GM20431 (cell line): ENCODE measurements at regions not wholly inside any gene's neighbourhood (a gene's known extent, or its start where the extent isn't known, plus 50 kb on each side); places are given as distances from the start of the nearest gene placed in this dataset.
"Not testable (repeated sequence)": the region's sequence is repeated elsewhere in the genome, so short reads cannot be mapped to it uniquely, and the experiment has no call there.

Experiments
- in situ Hi-C: fragments of 300-500 bp; cut with MseI, MboI; formaldehyde crosslinking; loops from one replicate; pipeline ENCODE4 v1.15.0; 2020; ENCODE audit warnings: low sequenced_read_pairs; ENCODE audit not compliant: unreplicated experiment

DNA sequence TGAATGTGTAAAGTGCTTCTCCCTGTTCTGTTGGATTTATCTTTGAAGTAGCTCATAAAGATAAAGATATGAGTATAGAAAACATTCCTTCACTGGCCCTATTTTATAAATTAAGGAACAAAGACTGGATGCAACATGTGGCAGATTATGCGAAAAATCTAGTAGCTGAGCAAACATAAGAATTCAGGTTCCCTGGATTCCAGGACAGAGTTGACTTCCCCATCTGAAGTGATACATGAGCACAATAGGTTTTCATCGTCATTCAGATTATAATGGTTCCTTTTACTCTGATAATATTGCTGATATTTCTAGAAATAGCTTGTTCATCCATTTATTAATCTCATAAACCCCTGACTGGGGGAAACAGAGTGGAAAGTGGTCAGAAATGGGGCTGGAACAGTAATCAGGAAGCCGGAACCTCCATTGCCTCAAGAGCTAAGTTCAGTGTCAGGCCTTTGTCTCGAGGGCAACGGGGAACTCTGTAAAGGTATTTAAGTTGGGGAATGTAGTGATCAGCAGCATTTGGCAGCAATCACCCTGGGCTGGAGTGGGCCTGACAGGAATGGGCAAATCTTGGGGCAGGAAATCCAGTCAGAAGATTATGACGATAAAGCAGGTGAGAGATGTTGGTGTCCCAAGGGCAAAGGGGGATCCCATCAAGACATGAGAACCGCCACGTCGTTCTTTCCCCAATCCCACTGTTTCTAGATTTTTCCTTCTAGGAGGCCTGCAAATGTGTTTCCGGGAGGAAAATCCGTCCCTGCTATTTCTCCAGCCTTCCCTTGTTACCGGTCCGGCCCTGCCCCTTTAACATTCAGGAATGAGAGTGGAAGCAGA, 232.5 kb upstream of the SERP2 start:
- in situ Hi-C loops = no loop called here

DNA sequence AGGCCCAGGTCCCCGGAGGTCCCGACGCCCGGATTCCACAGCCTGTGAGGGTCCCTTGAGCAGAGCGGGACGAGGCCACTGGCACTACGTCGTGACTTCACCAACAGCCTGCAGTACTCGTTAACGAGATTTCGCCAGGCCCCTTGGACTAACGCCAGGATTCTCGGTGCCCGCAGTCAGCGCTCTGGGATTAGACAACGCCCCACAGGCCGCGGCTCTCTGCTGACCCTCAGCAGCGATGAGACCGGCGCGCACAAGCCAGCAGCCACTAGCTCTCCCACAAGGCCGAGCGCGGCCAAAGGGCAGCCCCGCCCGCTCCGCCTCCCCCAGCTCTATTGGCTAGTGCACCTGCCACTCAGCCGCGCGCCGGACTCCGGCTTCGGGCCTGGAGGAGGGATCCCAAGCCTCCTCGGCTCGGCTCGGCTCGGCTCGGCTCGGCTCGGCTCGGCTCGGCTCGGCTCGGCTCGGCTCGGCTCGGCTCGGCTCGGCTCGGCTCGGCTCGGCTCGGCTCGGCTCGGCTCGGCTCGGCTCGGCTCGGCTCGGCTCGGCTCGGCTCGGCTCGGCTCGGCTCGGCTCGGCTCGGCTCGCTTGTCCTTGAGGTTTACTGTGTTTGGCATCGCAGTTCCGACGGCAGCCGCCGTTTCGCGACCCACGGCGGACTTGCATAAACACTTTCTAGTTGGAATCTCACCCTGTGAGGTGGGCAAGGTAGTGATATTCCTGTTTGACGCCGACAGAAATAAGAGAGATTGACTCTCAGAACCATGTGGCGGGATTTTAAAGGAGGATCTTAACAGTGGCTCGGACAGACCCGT, 231.7 kb upstream of the SERP2 start:
- in situ Hi-C loops = no loop called here

DNA sequence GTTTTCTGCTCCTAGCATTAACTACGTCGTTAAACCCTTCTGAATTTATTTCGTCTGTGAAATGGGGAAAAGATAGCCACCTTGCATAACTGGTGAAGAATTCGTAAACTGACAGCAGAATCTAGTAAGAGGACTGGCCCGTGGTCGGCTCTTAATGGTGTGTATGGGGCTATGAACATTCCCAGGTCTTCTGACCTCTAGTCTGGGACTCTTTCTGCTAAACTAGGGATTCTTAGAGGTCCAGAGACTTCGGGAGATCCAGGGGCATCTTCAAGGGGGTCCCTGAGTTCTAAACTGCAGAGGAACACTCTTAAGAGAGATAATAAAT, 231.1 kb upstream of the SERP2 start:
- in situ Hi-C loops = no loop called here

- in situ Hi-C loops = no loop called here
These were observed 230.5 kb upstream of the SERP2 start for GRCh38 chr13:44142941-44143665.

DNA sequence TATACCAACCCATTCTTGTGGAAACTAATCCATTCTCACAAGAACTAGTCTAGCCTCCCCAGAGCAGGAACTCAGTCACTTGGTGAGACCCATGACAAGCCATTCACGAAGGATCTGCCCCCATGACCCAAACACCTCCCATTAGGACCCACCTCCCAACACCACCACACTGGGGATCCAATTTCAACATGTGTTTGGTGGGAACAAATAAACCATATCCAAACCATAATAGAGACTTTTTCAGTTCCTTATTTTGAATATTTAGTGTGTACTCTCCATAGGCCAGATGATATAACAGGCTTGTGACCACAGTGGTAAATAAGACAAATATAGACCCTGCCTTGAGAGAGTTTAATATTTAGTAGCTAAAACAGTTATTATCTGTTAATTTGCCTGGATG, 227.5 kb upstream of the SERP2 start:
- in situ Hi-C loops = no loop called here

GRCh38 chr13:44147233-44147632, 226.4 kb upstream of the SERP2 start:
- in situ Hi-C loops = no loop called here

GRCh38 chr13:44147648-44148047, 226.0 kb upstream of the SERP2 start:
- in situ Hi-C loops = no loop called here

- in situ Hi-C loops = no loop called here
These were observed 225.3 kb upstream of the SERP2 start for GRCh38 chr13:44148159-44148914.

DNA sequence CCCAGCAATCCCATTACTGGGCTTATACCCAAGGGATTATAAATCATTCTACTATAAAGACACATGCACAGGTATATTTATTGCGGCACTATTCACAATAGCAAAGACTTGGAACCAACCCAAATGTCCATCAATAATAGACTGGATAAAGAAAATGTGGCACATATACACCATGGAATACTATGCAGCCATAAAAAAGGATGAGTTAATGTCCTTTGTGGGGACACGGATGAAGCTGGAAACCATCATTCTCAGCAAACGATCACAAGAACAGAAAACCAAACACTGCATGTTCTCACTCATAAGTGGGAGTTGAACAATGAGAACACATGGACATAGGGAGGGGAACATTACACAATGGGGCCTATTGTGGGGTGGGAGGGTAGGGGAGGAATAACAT, 224.4 kb upstream of the SERP2 start:
- in situ Hi-C loops = not testable (repeated sequence)

DNA sequence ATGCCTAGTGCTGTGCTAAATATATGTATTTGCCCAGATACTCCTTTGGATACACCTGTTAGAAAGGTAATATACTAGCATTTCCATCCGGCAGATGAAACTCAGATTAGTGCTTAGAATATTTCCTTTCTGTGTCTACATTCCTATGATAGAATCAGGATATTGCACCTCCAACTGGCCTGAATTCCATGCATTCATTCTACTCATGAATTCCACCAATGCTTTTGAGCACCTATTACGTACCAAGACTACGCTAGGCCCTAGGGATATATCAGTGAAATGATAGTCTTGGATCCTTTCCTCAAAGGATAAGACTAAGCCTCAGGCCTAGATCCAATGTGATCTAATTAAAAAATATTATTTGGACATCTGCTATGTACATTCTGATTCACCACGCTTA, 223.8 kb upstream of the SERP2 start:
- in situ Hi-C loops = no loop called here

DNA sequence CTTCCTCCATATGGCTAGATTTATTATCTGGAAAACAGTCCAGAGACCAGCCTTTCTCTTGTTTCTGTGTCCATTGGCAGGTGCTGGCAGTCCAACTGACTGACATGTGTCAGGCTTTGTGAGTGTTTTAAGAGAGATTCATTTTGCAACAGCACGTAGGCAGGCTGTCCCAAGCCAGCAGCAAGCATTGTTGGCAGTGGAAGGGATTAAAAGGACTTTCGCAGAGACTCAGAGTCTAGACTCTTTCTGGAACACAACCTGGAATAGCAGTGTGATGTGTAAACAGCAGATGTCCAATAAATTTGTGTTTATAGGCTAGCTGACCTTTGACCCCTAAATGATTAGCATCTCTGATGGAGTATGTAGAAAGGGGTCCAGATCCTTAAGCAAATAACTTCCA, 222.2 kb upstream of the SERP2 start:
- in situ Hi-C loops = no loop called here

DNA sequence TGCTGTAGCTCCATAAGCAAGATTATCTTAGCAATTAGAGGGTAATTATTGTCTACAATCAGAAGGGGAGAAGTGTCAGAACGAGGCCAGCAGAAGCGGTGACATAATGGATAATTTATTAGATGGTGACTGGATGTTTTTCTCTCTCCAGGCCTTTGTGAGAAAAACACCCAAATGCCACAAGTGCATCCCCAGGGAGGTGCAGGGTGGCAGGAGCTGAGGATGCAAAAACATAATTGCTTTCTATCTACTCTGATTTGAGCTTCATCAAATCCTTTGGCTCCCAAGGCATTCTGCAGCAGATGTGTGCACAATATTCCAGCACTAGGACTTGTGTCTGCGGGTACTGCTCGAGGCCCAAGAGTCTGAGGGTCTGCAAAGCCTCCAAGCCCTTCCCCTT, 220.1 kb upstream of the SERP2 start:
- in situ Hi-C loops = no loop called here

DNA sequence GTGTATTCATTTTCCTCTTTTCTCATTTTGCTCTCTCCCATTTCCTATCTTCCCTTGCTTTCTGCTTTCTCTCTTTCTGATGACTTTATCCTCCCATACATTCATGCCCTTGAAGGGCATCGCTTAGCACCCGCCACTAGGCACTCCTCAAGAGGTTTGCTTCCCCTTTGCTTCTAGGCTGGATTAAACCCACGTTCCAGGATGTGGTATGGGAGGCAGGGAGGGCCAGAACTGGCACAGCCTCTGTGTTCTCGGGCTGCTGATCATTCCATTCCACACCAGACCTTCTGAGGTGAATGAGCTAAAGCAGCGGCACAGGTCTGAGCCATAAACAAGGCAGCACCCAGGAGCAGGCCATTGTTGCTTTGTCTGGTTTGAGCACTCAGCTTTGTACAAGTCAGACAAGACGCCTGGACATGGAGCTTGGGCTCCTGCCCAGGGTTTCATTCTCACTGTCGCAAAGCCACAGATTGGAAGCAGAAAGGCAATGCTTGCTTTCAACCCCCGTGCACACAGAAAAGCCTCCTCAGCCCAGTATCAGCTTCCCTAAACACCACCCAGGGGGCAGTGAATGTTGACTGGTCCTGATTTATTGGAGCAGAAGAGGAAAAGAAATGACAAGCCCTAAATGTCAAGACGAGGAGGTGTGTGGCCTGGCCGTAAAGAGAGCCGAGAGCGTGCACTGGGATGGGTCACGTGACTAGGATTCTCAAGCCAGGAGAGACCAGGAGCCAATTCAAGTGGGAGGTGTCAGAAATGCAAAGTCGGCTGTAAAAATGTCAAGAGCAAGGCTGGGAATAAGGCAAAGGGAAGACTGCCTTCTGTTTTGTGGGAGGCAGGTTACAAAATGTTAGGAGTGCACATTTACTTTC, 218.0 kb upstream of the SERP2 start:
- in situ Hi-C loops = no loop called here

GRCh38 chr13:44156294-44156658, 217.3 kb upstream of the SERP2 start:
- in situ Hi-C loops = no loop called here

GRCh38 chr13:44157606-44158005, 216.0 kb upstream of the SERP2 start:
- in situ Hi-C loops = no loop called here

DNA sequence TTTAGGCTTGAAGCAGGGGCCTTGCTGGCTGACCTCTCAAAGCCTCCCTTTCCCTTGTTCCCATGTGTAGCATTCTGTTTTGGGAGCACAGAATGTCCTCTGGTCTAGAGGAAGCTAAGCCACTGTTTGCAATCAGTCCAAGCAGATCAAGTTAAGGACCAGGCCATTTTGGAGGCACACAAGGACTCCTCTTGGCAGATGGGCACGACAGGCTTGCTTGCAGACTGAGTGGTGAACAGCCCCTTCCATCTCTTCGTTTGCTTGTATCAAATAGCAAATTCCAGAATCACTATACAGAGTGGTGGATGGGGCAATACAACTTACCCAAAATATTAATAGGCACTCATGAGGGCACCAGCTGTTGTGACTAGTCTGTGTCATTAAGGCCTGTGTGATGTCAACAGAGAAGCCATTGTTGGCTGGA, 215.5 kb upstream of the SERP2 start:
- in situ Hi-C loops = no loop called here

- in situ Hi-C loops = no loop called here
These were observed 214.6 kb upstream of the SERP2 start for GRCh38 chr13:44158881-44159632.

DNA sequence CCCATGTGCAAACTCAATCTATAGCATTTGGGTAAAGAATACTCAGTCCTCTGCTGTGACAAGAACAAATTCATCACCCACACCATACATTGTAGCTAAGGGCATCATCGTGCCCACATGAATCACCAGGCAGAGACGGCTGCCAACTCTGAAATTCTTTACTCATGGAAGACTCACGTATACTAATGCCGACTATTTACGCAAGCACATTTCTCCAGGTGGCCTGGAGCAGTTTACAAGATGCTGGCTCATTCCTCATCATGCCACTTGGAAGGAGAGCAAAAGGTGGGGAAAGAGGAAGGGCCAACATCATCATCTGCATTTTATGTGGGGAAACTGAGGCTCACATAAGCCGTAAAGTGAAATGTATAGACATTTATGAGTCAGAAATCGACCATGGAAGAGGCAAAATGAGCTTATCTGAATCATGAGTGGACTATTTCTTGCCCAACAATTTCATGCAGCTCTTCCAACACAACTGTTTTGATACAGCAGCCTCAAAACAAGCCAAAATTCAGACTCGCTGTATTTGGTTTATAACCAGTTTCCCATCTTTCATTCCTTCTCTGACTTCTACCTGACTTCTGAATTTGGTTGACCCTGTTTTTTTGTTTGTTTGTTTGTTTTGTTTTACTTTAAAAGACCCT, 213.9 kb upstream of the SERP2 start:
- in situ Hi-C loops = no loop called here
